AG10803 (cell line): ENCODE measurements at regions not wholly inside any gene's neighbourhood (a gene's known extent, or its start where the extent isn't known, plus 50 kb on each side); places are given as distances from the start of the nearest gene placed in this dataset.

Experiments
- DNase-seq: peaks from one replicate; pipeline ENCODE4 v3.0.0; 2010; ENCODE audit warnings: low read depth
- H3K4me3 ChIP-seq: 2 replicates; pipeline ENCODE4 v1.5.1; 2011; ENCODE audit warnings: mild to moderate bottlenecking, low read length, control low read depth
- TF ChIP-seq, protein P1 (sequence below): conservative IDR thresholded peaks from 2 replicates; pipeline ENCODE4 v1.5.1; 2011; ENCODE audit warnings: mild to moderate bottlenecking, low read length, control low read depth, inconsistent platforms

DNA sequence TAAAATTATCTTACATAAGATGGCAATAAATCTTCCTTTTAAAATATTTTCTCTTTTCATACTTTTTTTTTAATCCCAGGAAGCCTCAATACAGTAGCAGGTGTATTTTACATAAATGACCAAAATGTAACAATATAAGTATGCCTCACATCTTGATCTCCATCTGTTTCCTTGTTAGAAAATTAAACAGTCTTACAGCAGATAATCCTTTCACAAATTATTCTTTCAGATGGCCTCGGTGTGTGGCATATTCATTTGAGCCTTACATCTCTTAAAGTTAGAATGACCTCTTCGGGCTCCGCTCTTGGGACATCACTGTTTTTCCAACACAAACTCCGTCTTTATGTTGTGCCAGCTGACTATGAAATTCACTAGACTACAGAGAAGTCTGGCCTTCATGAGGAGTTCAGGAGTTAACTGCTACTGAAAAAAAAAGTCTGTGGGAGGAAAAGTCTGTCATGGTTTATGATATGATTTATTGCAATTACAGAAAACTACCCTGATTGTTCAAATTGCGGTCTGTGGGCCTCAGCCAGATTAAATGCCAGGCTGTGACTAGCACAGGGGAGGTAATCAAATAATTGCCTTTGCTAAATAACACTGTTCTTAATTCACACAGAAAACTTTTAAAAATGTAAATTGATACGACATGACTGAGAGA, 292.9 kb upstream of the PUM3 start:
- peak; percentile 61 for DNase-seq
- TF ChIP-seq, protein P1, sequence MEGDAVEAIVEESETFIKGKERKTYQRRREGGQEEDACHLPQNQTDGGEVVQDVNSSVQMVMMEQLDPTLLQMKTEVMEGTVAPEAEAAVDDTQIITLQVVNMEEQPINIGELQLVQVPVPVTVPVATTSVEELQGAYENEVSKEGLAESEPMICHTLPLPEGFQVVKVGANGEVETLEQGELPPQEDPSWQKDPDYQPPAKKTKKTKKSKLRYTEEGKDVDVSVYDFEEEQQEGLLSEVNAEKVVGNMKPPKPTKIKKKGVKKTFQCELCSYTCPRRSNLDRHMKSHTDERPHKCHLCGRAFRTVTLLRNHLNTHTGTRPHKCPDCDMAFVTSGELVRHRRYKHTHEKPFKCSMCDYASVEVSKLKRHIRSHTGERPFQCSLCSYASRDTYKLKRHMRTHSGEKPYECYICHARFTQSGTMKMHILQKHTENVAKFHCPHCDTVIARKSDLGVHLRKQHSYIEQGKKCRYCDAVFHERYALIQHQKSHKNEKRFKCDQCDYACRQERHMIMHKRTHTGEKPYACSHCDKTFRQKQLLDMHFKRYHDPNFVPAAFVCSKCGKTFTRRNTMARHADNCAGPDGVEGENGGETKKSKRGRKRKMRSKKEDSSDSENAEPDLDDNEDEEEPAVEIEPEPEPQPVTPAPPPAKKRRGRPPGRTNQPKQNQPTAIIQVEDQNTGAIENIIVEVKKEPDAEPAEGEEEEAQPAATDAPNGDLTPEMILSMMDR, result no peak
- no peak overlapping the region for H3K4me3 ChIP-seq

- no peak for DNase-seq
- H3K4me3 ChIP-seq, result no peak overlapping the region
- TF ChIP-seq, protein P1, result no peak
These were observed 292.3 kb upstream of the PUM3 start for GRCh38 chr9:3136230-3136629.

DNA sequence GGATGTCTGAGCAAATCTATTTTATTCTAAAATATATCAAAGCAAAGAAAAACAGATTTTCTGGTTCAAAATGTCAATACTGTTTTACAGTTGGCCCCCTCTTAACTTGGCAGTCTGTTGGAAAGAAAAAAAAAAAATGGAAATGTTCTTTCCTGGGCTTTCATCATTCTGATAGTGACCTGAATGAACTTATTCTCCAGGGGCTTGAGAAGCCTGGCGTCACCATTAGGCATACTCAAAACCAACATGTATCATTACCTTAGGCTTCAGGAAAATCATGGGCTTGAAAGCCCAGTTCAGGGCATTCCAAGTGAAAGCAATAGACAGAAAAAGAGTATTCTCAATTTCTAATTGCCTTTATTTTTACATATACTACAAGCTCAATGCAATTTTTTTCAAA, 283.7 kb upstream of the PUM3 start:
- H3K4me3 ChIP-seq, result no peak overlapping the region
- no peak for DNase-seq
- TF ChIP-seq, protein P1, result no peak

DNA sequence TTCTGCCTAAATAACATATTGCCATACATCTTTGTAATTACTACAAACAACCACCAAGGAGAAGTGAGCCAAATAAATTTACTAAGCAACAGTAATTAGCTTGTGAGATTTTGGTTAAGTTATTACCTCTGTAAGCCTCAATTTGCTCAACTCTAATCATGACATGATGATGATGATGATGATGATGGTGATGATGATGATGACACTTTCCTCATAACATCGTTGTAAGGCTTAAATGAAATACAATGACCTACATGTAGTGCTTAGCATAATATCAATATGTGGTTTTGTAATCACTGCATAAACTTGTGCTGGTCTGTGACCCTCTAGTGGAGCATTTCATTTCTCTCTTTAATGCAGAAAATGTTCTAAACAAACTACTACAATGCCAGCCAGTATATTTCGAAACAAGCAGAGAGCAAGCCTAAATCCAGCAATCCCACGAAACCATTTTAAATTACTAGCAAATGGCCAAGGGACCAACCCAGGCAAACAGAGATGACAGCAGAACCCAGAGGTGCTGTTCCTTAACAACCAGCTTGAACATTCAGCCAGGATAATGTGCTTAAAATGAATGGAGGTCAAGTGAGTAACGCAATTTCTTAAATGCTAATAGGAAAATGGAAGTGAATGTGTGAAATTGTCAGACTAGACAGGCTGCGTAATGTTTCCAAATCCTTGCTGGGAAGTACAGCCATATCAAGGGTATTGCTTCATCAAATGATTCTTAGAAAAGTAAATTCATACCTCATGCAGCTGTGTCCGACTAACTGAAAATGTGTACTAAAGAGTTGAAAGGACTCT, 281.9 kb upstream of the PUM3 start:
- peak; percentile 13 for DNase-seq
- TF ChIP-seq, protein P1, result no peak
- no peak overlapping the region for H3K4me3 ChIP-seq

DNA sequence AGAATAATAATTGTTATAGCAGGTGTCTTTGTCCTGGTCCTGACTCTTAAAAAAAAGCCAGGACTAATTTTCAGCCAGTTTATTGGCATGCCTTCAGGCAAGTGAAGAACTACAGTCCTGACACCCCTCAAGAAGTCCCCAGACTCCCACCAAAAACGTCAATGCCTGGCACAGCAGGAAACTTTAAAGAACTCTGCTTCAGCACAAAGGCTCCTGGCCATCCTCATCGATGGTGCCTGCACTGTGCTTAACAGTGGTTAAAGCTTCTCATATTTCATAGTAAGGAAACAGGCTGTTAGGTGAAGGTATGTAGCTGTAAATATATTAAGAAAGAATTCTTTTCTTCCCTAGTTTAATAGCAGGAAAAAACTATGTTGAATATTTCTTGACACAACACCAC, 280.1 kb upstream of the PUM3 start:
- H3K4me3 ChIP-seq, result no peak overlapping the region
- TF ChIP-seq, protein P1, result no peak
- no peak for DNase-seq

DNA sequence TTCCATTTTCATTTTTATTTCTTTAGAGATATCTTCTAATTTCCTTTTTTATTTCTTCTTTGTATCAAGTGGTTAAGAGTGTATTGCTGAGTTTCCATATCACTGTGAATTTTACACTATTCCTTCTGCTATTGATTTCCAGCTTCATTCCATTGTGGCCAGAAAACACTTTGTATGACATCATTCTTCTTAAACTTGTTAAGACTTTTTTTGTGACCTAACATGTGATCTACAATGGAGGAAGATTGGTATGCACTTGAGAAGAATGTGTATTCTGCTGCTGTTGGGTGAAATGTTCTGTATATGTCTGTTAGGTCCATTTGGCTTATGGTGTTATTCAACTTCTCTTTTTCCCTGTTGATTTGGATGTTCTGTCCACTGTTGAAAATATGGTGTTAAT, 274.2 kb upstream of the PUM3 start:
- H3K4me3 ChIP-seq, result no peak overlapping the region
- TF ChIP-seq, protein P1, result no peak
- DNase-seq, result no peak

GRCh38 chr9:3099646-3100045, 255.8 kb upstream of the PUM3 start:
- TF ChIP-seq, protein P1, result no peak
- H3K4me3 ChIP-seq, result no peak overlapping the region
- no peak for DNase-seq
